Right atrium auricular region (tissue), 2 donors: ENCODE measurements at regions not wholly inside any gene's neighbourhood (a gene's known extent, or its start where the extent isn't known, plus 50 kb on each side); places are given as distances from the start of the nearest gene placed in this dataset.
A peak's percentile ranks its signal among the peaks of the same experiment; 100 is the strongest.

Experiments
- DNase-seq: peaks from one replicate; pipeline ENCODE4 v3.0.0-alpha.2; 2019; ENCODE audit warnings: low spot score
- H3K27ac ChIP-seq, 2 donors: fragments of 200-600 bp; sonication (generic); 1 replicate in 1 of 2; 2 replicates in 1 of 2; pipeline ENCODE4 v1.5.1; 2016 to 2019
- H3K27me3 ChIP-seq, 2 donors: fragments of 200-600 bp; sonication (generic); one replicate each; pipeline versions ENCODE4 v1.5.1 to v1.6.0; 2017 to 2019
- H3K36me3 ChIP-seq: fragments of 200-600 bp; sonication (generic); one replicate; pipeline ENCODE4 v1.5.1; 2016
- H3K4me1 ChIP-seq, 2 donors: fragments of 200-600 bp; sonication (generic); one replicate each; pipeline versions ENCODE4 v1.5.1 to v1.6.0; 2017 to 2019
- H3K4me3 ChIP-seq, 2 donors: fragments of 200-600 bp; sonication (generic); 1 replicate in 1 of 2; 2 replicates in 1 of 2; pipeline ENCODE4 v1.5.1; 2017 to 2019; ENCODE audit warnings: mild to moderate bottlenecking in 1 of 2, moderate library complexity in 1 of 2
- H3K9me3 ChIP-seq, 2 donors: fragments of 200-600 bp; sonication (generic); one replicate each; pipeline ENCODE4 v1.5.1; 2019
- CTCF ChIP-seq, 2 donors: fragments of 200-600 bp; sonication (generic); IDR thresholded peaks; one replicate each; pipeline ENCODE4 v1.5.1; 2019; ENCODE audit warnings: antibody characterized with exemption in 2 of 2

GRCh38 chr4:176534566-176534965 is 214.8 kb downstream of the SPCS3 start:
- H3K4me1 ChIP-seq = no peaks in the 10 kb centered on the region
- DNase-seq = no peak
- H3K27ac ChIP-seq = no peak overlapping the region
- H3K9me3 ChIP-seq = no peaks in the 10 kb centered on the region
- no peaks in the 10 kb centered on the region for H3K27me3 ChIP-seq
- no peaks in the 10 kb centered on the region for H3K36me3 ChIP-seq
- H3K4me3 ChIP-seq = no peak overlapping the region
- TF ChIP-seq CTCF (IDR thresholded peaks at IDR 0.05) = no peak

GRCh38 chr4:176538217-176538925 is 218.6 kb downstream of the SPCS3 start:
- Histone ChIP-seq H3K4me3 (no peak overlapping the region), H3K4me1 (no peaks in the 10 kb centered on the region), H3K9me3 (no peaks in the 10 kb centered on the region), H3K27me3 (no peaks in the 10 kb centered on the region), H3K36me3 (no peaks in the 10 kb centered on the region), H3K27ac (peak overlapping the region in 1 of 2 donors; percentile 19)
- no peak for DNase-seq
- TF ChIP-seq CTCF (IDR thresholded peaks at IDR 0.05) = no peak

GRCh38 chr4:176539091-176539784 is 219.5 kb downstream of the SPCS3 start:
- Histone ChIP-seq H3K4me3 (no peak overlapping the region), H3K27me3 (no peaks in the 10 kb centered on the region), H3K9me3 (no peaks in the 10 kb centered on the region), H3K27ac (no peak overlapping the region), H3K4me1 (no peaks in the 10 kb centered on the region), H3K36me3 (no peaks in the 10 kb centered on the region)
- TF ChIP-seq CTCF (IDR thresholded peaks at IDR 0.05) = no peak
- DNase-seq = no peak

GRCh38 chr4:176539785-176540175 is 220.0 kb downstream of the SPCS3 start:
- Histone ChIP-seq H3K4me1 (no peaks in the 10 kb centered on the region), H3K27me3 (no peaks in the 10 kb centered on the region), H3K9me3 (no peaks in the 10 kb centered on the region), H3K4me3 (no peak overlapping the region), H3K36me3 (no peaks in the 10 kb centered on the region), H3K27ac (no peak overlapping the region)
- no peak for DNase-seq
- no peak for TF ChIP-seq CTCF (IDR thresholded peaks at IDR 0.05)

- Histone ChIP-seq H3K4me1 (no peaks in the 10 kb centered on the region), H3K36me3 (no peaks in the 10 kb centered on the region), H3K27ac (no peak overlapping the region), H3K9me3 (no peaks in the 10 kb centered on the region), H3K27me3 (no peaks in the 10 kb centered on the region), H3K4me3 (no peak overlapping the region)
- DNase-seq = no peak
- no peak for TF ChIP-seq CTCF (IDR thresholded peaks at IDR 0.05)
These were observed 221.0 kb downstream of the SPCS3 start for GRCh38 chr4:176540814-176541213.
